Right forelimb (tissue), 1 donor: ENCODE measurements at regions not wholly inside any gene's neighbourhood (a gene's known extent, or its start where the extent isn't known, plus 50 kb on each side); places are given as distances from the start of the nearest gene placed in this dataset.

Experiments used
- DNase-seq: peaks from one replicate; pipeline ENCODE4 v3.0.0-alpha.2; 2018

- no peak for DNase-seq
Measured at GRCh38 chr11:130616573-130616972, 168.1 kb downstream of the ADAMTS15 start.

- no peak for DNase-seq
Measured at GRCh38 chr11:130617001-130617400, 168.6 kb downstream of the ADAMTS15 start.

GRCh38 chr11:130620548-130620947 is 172.1 kb downstream of the ADAMTS15 start:
- no peak for DNase-seq

GRCh38 chr11:130622141-130622542 is 173.7 kb downstream of the ADAMTS15 start:
- no peak for DNase-seq

- DNase-seq: no peak
Measured at GRCh38 chr11:130623670-130624668, 175.5 kb downstream of the ADAMTS15 start.

GRCh38 chr11:130624971-130625544 is 176.6 kb downstream of the ADAMTS15 start:
- no peak for DNase-seq

- DNase-seq: no peak
Measured at GRCh38 chr11:130625578-130626306, 177.3 kb downstream of the ADAMTS15 start.

- no peak for DNase-seq
Measured at GRCh38 chr11:130629039-130629438, 180.6 kb downstream of the ADAMTS15 start.

- DNase-seq: no peak
Measured at GRCh38 chr11:130631119-130631518, 182.7 kb downstream of the ADAMTS15 start.

GRCh38 chr11:130633466-130633865 is 185.0 kb downstream of the ADAMTS15 start:
- no peak for DNase-seq

- no peak for DNase-seq
Measured at GRCh38 chr11:130634186-130634585, 185.7 kb downstream of the ADAMTS15 start.

GRCh38 chr11:130634961-130635473 is 186.6 kb downstream of the ADAMTS15 start:
- DNase-seq: no peak

GRCh38 chr11:130635937-130636630 is 187.6 kb downstream of the ADAMTS15 start:
- DNase-seq: no peak

GRCh38 chr11:130636722-130637464 is 188.4 kb downstream of the ADAMTS15 start:
- no peak for DNase-seq

- DNase-seq: no peak
Measured at GRCh38 chr11:130637566-130637965, 189.1 kb downstream of the ADAMTS15 start.

GRCh38 chr11:130638033-130638432 is 189.6 kb downstream of the ADAMTS15 start:
- DNase-seq: no peak

- DNase-seq: no peak
Measured at GRCh38 chr11:130638624-130639023, 190.2 kb downstream of the ADAMTS15 start.

GRCh38 chr11:130639369-130639768 is 190.9 kb downstream of the ADAMTS15 start:
- no peak for DNase-seq

GRCh38 chr11:130640526-130640925 is 192.1 kb downstream of the ADAMTS15 start:
- DNase-seq: no peak

- DNase-seq: no peak
Measured at GRCh38 chr11:130641876-130642275, 193.4 kb downstream of the ADAMTS15 start.

GRCh38 chr11:130642994-130643393 is 194.5 kb downstream of the ADAMTS15 start:
- DNase-seq: no peak

- no peak for DNase-seq
Measured at GRCh38 chr11:130644187-130644586, 195.7 kb downstream of the ADAMTS15 start.
